ENCODE measurements at regions not wholly inside any gene's neighbourhood (a gene's known extent, or its start where the extent isn't known, plus 50 kb on each side); places are given as distances from the start of the nearest gene placed in this dataset.

DNA sequence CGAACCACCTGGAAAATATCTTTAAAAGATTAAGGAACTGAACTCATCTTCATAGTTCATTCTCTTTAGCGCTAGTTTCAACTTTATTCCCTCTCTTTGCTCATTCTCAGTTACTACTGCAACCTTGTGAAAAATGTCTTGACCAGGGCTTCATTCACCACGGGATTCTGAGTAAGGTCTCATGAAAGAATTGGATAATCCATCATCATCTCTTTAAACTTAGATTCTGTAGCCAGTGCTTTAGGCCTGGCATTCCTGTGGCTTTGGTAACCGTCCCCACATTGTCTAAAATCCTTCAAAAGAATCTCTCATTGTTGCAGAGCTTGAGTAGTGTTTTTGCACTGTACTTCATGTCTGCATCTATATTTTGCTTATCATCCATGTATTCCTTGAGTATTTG, 229.5 kb downstream of the ETAA1 start:
- DNase-seq = no peak

DNA sequence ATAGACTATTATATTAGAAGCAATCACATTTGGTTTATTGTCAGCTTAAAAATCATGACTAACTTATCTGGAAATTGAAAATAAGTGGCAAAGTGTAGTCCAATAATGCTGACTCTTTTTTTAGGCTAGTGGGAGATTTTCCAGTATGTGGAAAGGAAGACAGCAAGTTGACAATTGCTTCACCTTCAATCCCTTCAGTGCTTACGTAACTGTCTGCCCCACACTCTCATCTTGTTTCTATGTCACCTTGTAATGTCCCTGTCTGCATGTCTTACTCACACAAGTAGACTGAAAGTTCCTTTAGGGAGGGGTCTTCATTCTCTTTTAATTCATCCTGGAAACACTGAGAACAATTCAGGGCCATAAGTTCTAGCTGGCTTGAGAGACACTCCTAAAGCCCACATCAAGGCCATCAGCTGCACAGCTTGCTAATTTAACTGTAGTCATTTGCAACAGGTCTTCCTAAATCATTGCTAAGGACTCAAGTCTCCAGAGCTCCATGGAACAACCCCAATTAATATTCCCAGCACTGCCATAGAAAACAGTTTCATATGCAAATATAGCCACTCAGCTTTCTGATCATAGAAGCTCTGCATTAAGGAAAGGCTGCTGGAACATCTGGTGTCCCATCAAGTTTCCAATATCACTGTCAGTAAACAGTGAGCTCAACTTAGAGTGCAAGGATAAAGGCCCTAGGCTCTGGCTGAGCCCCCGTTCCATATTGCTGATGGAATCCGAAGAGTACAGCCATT, 230.5 kb downstream of the ETAA1 start:
- DNase-seq = no peak

DNA sequence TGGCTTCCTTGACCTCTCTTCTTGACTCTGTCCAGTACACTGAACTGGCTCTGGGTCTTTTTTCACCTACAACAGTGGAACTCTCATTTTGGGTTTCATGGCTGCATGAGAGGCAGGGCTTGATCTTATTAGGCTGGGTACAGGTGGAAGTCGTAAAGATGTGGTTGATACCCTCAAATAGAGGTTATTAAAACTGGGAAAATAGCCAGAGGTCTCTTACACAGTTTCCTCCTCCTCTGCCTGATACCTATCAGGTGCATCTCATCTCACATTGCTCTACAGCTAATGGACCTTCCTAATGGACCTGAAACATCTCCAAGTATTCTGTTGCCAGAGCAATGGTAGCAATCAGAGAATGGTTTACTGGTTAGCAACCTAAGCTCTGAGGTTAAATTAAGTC, 231.8 kb downstream of the ETAA1 start:
- no peak for DNase-seq

DNA sequence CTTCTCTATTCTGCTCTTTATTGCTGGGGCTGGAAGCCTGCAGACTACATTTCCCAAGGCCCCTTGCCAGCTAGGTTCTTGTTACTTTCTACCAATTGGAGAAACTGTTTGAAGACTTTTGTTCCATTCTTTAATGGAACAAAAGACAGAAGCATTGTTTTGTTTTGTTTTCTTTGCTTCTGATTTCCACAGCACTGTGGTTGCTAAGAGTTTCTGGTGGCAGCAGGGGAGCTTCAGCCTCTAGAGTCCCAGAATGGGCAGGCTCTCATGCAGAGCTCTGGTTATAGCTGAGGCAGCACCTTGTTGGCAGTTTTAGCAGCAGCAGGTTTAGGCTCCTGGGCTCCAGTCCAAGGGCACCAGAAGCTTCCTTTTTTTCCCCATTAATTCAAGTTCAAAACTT, 234.3 kb downstream of the ETAA1 start:
- DNase-seq = no peak

DNA sequence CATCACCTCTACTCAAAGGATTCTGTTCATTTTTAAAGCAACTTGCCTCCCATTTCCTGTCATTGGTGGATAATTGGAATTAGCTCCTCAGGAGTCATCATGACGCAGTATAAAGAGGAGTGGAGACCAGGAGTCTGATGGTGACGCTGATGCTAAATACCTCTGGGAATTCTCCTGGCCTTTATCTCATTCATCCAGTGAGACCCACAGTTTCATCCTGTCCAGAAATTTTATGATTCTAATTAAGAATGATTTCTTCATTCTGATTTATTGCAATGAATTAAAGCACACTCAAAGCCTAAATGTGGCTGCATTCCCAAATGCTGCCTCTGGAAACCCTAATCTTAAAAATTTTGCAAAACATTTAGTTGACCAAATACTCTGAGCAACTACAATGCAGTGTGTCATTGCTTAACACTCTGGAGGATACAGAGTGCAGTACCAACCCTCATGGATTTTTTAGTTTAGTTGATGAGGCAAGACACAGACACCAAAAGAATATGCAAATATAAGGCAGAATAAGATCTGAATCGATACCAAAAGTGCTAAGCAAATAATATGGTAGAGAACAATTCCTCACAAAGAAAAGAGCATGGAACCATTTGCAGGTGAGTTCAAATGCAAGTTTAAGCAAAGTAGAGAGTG, 236.2 kb downstream of the ETAA1 start:
- no peak for DNase-seq

DNA sequence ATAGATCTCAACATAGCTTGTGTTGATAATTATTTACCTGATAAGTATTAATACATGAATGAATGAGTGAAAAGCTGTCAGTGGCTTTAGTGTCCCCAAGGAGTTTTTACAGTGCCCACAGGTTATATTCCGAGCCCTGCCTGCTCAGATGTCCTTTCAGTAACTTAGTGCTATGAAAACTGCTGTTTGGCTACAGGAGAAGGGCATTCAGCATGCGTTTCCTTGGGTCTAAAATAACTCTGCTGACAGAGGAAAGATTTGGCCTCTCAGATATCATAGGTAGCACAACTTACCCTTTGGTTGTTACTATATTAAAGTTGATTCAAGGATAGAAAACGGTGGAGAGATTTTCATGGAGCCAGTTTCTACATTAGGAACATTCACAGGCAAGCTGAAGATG, 241.0 kb downstream of the ETAA1 start:
- no peak for DNase-seq

DNA sequence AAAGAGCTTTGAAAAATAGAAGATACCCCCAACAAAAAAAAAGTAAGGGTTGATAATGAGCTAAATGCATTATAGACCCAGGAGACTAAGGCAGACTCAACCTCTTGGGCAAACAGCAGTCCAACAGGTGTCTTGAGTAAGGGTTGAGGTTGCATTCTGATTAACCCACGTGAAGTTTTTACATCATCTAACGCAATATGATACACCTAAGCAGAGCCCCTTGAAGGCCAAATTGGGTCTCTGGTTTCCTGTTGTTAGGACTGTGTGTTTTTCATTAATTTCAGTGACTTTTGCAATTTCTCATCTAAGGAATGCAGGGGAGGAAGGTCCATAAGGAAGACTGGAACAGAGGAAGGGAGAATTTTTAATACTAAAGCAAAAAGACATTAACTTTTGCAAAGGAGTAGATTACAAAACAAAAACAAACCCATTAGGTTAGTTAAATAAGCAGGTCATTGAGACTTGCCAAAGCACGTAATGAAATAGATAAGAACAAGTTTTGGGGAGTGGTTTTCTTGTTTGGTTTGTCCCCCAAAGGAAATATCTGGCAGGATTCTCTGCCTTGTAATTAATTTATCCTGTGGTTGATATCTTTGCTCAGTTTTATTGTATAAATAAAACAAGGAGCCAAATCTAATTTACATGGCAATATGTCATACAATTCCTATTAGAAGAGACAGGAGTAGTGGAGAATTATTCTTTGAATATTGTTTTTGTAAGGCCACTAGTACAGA, 244.3 kb downstream of the ETAA1 start:
- no peak for DNase-seq

DNA sequence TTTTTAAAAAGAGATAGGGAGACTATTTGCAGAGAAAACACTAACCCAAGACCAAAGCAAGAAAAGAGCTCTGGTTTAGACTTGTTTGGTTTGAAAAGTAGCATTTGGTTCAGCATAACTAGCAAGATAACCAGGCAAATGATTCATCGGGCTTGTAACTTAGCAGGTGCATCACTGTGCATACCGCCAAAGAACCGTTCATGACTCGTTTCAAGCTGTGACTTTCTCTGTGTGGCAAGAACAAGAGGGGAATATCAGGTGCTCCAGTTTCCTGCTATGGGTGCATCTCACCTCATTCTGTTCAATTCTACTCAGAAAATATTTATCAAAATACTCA, 244.9 kb downstream of the ETAA1 start:
- DNase-seq = no peak

DNA sequence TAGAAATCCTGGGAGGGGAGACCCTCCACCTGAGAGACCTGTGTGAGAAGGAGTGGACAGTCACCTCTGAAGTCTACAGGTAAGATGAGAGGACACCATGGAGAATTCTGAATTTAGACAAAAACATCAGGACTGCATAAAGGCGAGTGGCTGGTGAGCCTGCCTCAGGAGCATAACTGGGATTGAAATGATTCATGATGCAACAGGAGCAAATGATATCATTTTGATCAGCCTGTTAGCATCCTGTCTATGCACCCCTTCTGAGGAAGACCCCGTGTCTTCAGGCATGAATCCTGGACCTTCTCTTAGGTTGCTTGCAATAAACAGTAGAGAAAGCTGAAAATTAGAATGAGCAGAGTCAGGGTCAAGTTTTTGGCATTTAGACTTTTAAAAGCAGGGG, 245.8 kb downstream of the ETAA1 start:
- DNase-seq = no peak

DNA sequence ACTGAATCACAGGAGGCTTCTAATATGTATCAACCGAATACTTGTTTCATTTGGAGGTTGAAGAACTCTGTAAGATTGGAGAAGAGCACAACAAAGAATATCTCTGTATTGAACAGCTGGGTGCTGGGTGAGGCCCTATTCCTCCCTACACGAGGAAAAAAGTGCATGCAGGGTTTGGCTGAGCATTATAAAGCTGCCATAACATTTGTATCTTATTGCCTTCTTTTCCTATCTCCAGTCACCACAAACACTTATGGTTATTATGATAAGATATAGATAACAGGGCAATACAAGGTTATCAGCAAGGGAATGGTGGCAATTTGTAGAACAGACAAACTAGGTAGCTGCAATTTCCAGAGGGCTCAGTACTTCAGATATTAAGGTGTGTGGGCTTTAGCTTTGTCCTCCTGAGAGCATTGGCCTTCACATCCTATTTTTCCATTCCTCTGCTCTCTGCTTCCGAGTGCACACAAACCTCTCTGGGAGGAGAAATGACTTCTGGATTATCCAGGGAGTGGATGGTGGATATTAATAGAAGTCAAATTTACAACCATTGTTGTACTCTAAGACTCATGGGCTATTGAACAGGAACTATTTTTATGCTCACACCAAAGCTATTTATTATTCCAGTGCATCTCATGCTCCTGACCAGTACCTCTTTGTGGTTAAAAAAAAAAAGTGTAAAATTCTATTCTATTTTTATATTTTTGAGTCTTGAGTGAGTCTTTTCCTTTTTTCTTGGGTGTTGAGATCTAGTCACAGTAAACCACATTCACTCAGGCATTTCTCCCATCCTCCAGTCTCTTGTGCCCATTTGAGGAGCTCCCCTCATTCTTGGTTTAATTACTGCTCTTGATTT, 248.4 kb downstream of the ETAA1 start:
- DNase-seq = no peak

DNA sequence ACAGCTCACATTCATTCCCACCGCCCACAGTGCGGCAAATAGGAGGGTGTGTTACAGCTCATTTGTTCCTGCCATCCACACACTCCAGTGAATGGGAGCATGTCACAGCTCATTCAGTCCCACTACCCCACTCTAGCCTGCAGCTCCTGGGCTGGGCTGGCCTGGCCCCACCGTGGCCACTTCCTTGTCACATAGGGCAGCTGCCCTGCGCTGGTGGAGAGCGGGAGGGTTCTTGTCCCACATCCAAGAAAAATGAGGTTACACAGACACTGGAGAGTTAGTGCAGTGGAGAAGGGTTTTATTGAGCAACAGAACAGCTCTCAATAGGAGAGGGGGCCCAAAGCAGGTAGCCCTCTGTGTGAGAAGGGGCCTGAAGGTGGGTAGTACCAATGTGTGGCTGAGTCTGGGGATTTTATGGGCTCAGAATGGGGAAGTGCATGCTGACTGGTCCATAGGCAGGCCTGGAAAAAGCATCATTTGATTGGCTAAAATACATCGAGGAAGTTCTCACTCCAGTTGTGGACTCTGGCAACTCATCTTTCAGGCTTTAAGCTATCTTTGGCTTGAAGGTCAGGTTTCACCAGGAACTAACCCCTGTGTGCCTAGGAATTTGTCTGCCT, 249.7 kb downstream of the ETAA1 start:
- DNase-seq = no peak

DNA sequence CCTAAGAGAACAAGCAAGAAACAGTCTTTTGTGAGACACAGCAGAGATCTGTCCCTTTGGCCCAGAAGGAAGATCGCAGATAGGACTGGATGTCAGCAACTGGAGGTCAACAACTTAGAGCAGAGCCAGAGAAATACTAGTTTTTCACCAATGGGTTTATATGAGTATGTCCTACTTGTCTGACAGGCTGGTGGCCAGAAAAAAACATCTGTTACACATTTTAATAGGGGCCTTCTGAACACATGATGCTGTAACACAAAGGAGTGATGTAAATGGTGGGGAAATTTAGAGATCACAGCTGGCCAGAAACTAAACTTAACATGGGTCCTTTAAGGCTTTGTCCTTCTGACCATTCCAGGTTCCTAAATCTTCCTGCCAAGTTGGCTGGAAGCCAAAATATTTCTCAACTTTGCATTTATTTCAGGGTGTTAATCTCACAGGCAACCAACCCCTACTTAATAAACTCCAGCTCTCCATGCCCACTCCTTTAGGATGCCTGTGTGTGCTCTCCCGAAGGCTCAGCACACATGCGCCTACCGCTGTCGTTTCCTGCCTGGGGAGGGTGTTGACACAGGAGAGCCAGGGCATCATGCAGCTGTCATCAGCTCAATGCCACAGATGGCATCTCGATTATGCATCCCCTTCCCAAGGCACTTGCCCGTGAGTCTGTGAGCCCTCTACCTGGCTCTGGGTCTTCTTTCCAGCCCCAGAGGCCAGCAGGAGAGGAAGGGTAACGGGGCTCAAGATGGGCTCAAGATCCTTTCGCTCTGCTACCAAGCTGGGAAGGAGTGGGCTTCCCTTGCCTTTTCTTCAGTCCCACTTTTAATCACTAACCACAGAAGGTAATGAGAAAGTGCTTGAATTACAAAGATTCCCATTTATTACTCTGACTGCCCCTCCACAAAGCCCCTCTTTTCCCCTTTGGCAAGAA, 252.5 kb downstream of the ETAA1 start:
- peak; percentile 33 for DNase-seq

DNA sequence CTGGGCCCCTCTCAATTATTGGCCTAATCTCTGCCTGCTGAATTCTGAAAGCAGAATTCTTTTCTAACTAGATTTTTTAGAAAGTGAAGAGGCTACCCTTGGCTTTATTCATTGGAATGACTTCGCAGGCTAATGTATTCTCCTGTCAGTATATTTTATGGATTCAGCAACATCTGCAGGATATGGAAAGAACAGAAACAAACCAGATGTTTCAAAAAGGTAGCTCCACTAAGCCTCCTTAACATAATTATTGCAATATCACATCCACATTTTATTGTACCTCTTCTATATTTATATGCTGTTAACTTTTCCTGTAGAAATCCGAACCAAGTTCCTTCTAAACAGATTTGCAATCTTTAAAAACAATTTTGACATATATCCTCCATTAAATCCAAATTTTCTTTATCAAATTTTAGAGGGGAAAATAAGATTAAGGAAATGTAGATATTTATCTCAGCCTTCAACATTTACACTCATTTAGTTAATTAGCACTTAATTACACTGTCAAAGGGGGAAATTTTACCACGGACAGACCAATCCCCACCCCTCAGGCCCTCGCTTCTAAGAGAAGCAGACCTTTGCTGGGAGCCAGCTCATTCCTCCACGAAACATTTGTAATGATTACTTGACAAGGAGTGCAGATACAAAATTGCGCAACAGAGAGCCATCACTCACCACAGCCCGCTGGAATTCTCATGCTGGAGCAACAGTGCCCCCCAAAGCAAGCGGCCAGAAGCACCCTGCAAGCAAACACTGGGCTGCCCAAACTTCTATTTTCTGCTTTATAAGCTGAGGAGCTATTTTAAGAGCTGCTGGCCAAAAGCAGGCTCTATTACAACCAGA, 253.4 kb downstream of the ETAA1 start:
- DNase-seq = no peak

DNA sequence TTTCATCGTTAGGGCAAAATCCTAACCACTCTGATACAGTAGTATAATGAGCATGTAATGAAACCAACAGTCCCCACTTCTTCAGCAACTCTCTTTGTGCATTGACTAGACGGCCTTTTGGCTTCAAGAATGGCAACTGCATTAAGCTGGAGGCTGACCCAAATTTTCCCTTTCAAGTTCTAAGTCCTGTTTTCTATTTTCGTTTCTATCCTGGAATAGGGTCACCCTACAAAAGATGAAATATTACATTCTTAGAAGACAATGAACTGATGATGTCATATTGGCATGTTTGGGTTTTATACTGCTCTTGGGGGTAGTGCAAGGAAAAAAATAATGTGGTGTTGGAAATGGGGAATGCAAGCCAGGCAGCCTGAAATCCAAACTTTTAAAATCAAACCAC, 254.4 kb downstream of the ETAA1 start:
- no peak for DNase-seq

DNA sequence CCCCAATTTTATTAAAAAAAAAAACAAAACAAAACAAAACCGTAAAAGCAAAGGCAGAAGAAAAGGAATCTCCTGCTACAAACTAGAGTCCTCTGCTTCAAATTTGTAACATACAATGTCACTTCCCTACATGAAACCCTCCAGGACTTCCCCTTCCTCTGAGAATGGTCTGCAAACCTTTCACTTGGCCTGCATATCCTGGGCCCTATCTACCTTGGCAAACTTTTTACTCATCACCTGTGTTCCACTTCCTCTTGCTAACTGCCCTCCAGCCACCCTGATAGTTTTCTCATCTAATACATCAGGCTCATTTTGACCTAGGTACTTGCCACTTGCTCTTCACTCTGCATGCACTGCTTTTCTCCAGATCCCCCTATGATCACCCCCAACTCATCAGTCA, 255.5 kb downstream of the ETAA1 start:
- no peak for DNase-seq

DNA sequence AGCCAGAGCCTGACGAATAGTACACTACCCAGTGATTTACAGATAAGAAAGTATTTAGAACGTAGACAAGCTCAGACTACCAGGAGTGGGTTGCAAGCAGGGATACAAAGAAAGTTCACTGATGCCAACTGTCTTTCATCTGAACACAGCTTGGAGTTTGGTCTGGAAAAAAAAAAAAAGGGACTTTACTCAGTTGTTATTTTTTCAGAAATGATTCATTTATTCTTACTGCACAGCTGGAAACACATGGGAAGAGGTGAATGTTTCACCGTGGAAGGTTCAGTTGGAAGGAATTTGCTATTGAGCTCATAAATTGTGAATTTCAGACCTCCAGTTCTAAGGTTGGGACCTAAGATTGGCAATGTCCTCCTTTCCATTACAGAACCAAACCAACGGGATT, 259.7 kb downstream of the ETAA1 start:
- DNase-seq = no peak

DNA sequence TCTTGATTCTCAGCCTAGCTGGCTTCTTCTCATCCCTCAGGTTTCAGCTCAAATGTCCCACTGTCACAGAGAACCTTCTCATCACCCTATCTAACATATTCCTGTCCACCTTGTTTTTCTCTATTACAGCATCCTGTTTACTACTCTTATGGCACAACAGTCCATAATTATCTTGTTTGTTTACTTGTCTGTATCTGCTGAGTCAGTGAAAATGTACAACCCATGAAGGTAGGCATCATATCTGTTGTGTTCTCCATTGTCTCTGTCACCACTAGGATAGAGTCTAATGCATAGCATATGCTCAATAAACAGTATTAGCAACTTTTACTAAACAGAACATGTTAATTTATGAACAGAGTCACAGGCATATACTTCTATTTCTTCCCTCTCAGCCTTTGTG, 261.7 kb downstream of the ETAA1 start:
- no peak for DNase-seq

DNA sequence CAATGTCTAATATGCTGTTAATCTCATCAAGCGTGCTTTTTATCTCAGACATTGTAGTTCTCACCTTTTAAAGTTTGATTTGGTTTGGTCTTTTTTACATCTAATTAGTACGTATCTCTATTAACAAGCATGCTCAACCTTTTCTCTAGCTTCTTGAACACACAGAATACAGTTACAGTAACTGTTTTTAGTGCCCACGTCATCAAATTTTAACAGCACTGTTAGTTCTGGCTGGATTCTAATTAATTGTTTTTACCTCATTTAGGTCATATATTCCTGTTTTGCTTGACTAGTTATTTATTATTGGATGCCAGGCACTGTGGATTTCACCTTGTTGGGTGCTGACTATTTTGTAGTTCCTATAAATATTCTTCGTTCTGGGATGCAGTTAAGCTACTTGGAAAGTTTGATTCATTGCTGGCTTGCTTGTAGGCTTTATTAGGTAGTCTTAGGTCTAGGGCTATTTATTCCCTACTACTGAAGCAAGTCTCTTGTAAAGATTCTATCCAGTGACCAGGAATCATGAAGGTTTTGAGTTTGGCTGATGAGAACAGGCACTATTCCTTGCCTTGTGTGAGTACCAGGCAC, 263.0 kb downstream of the ETAA1 start:
- no peak for DNase-seq

DNA sequence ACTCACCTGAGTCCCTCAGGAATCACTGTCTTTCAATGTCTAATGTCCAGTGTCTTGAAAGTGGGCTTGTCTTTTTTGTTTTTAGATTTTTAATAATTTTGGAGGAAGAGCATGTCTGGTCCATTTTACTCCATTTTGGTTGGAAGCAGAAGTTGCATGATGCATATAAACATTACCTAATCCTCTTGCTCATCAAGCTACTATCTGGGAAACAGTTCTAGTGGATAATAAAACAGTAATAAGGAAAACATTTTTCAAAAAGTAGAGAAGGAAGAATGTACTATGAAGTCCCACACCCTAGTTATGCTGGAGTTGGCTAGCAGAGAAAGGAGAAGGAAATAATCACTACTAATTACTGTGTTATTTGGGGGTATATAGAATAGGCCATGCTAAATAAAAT, 263.7 kb downstream of the ETAA1 start:
- no peak for DNase-seq

DNA sequence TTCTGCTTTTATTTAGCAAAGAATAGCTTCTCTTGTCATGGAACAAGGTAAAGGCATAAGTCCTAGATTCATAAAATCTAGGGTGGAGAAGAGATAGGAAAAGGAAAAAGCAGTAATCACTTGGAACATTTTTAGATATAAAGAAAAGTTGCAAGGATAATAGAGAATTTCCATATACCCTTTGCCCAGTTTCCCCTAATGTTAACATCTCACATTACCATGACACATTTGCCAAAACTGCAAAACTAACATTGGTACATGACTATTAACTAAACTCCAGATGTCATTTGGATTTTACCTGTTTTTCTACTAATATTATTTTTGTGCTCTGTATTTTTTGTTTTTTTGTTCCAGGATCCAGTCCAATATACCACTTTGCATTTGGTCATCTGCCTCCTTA, 265.1 kb downstream of the ETAA1 start:
- no peak for DNase-seq
